ENCODE measurements at regions not wholly inside any gene's neighbourhood (a gene's known extent, or its start where the extent isn't known, plus 50 kb on each side); places are given as distances from the start of the nearest gene placed in this dataset.

DNA sequence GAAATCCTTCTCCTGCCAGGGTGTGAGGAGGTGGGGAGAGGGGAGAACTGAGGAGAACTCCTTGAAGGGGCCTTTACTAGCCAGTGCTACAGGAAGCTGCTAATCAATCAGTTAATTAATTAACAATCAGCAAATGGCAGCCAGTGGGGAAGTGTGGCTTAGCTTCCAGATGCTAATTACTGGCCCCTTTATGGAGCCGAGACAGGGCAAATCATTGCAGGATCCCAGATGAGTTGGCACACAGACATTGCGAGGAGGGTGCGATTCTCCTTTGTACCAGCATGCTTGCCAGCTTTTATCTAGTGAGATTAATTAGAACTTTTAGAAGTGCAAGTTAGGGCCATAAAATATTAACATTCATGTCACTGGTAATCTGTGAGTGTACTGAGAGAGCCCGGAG is 84.0 kb downstream of the XRCC2 start:
- TF ChIP-seq EZH2 (IDR thresholded peaks at IDR 0.05; ENCODE audit: low read depth, unreplicated experiment) (no peak), POLR2AphosphoS5 (IDR thresholded peaks at IDR 0.05; ENCODE audit: low read depth) (no peak), EZH2phosphoT487 (IDR thresholded peaks at IDR 0.05; ENCODE audit: unreplicated experiment) (no peak), JUNB (IDR thresholded peaks at IDR 0.05; ENCODE audit: unreplicated experiment) (no peak), STAT1 (IDR thresholded peaks at IDR 0.05; ENCODE audit: unreplicated experiment) (no peak)
- TF ChIP-seq, protein P1, sequence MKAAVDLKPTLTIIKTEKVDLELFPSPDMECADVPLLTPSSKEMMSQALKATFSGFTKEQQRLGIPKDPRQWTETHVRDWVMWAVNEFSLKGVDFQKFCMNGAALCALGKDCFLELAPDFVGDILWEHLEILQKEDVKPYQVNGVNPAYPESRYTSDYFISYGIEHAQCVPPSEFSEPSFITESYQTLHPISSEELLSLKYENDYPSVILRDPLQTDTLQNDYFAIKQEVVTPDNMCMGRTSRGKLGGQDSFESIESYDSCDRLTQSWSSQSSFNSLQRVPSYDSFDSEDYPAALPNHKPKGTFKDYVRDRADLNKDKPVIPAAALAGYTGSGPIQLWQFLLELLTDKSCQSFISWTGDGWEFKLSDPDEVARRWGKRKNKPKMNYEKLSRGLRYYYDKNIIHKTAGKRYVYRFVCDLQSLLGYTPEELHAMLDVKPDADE (IDR thresholded peaks at IDR 0.05), result no peak
- TF ChIP-seq, protein P2, sequence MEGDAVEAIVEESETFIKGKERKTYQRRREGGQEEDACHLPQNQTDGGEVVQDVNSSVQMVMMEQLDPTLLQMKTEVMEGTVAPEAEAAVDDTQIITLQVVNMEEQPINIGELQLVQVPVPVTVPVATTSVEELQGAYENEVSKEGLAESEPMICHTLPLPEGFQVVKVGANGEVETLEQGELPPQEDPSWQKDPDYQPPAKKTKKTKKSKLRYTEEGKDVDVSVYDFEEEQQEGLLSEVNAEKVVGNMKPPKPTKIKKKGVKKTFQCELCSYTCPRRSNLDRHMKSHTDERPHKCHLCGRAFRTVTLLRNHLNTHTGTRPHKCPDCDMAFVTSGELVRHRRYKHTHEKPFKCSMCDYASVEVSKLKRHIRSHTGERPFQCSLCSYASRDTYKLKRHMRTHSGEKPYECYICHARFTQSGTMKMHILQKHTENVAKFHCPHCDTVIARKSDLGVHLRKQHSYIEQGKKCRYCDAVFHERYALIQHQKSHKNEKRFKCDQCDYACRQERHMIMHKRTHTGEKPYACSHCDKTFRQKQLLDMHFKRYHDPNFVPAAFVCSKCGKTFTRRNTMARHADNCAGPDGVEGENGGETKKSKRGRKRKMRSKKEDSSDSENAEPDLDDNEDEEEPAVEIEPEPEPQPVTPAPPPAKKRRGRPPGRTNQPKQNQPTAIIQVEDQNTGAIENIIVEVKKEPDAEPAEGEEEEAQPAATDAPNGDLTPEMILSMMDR (conservative IDR thresholded peaks at IDR 0.05; ENCODE audit: low read depth in 2 of 2), result no peak
- TF ChIP-seq, protein P3, sequence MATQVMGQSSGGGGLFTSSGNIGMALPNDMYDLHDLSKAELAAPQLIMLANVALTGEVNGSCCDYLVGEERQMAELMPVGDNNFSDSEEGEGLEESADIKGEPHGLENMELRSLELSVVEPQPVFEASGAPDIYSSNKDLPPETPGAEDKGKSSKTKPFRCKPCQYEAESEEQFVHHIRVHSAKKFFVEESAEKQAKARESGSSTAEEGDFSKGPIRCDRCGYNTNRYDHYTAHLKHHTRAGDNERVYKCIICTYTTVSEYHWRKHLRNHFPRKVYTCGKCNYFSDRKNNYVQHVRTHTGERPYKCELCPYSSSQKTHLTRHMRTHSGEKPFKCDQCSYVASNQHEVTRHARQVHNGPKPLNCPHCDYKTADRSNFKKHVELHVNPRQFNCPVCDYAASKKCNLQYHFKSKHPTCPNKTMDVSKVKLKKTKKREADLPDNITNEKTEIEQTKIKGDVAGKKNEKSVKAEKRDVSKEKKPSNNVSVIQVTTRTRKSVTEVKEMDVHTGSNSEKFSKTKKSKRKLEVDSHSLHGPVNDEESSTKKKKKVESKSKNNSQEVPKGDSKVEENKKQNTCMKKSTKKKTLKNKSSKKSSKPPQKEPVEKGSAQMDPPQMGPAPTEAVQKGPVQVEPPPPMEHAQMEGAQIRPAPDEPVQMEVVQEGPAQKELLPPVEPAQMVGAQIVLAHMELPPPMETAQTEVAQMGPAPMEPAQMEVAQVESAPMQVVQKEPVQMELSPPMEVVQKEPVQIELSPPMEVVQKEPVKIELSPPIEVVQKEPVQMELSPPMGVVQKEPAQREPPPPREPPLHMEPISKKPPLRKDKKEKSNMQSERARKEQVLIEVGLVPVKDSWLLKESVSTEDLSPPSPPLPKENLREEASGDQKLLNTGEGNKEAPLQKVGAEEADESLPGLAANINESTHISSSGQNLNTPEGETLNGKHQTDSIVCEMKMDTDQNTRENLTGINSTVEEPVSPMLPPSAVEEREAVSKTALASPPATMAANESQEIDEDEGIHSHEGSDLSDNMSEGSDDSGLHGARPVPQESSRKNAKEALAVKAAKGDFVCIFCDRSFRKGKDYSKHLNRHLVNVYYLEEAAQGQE (IDR thresholded peaks at IDR 0.05; ENCODE audit: unreplicated experiment), result no peak
